HG02610 (cell line): ENCODE measurements at regions not wholly inside any gene's neighbourhood (a gene's known extent, or its start where the extent isn't known, plus 50 kb on each side); places are given as distances from the start of the nearest gene placed in this dataset.

ENCODE experiments used
- ATAC-seq: cut with Tn5 transposase; IDR thresholded peaks from one replicate; pipeline ENCODE4 v1.9.1; 2021; ENCODE audit warnings: mild to moderate bottlenecking, moderate library complexity; ENCODE audit not compliant: unreplicated experiment

DNA sequence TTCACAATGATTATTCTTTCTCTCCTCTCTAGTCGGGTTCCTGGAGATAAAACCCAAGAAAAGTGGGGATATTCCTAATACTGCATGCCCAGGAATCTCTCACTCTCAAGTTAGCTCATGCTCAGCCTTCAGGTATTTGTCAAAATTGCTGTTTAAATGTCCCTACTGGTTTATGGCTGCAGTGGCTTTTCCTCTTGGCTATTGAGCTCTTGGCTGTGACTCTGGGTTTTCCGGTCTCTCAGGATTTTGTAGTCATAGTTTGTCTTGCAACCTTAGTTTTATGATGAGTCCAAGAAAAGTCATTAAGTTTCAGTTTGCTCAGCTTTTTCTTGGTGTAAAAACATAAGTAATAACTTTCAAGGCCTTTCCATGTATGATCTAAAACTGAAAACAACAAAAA lies 820.7 kb upstream of the HS6ST1 start:
- ATAC-seq: no peak

DNA sequence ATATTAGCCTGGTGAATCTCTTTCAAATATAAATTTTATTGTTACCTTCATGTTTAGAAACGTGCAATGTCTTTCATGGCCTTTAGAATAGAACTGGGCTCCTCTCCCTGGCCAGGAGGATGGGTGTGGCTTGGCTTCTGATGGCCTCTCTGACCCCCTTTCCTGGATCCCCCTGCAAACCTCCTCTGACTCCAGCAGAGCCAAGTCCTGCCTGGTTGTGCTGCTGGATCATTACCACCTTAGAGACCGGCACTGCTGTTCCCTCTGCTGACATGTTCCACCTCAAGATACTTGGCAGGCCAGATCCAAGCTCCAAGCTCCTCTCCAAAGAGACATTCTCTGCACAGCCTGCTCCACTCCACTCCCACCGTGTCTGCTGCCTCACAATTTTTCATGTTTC lies 823.8 kb upstream of the HS6ST1 start:
- ATAC-seq: no peak

DNA sequence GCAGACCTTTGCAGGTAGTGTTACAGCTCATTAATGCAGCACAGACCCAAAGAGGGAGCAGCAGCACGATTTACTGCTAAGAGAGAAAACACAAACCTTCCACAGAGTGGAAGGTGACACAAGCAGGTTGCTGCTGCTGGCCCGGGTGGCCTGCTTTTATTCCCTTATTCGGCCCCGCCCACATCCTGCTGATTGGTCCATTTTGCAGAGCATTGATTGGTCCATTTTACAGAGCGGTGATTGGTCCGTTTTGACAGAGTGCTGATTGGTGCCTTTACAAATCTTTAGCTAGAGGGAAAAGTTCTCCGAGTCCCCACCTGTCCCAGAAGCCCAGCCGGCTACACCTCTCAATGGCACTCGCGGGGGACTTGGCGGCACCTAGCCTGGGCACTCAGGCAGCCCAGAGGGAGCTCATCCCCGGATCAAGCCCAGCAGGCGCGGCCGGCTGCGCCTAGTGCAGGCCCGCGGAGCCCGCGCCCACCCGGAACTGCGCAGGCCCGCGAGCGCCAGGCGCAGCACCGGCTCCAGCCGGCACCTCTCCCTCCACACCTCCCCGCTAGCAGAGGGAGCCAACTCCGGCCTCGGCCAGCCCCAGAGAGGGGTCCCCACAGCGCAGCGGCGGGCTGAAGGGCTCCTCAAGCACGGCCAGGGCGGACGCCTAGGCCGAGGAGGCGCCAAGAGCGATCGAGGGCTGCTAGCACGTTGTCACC lies 825.6 kb upstream of the HS6ST1 start:
- no peak for ATAC-seq

DNA sequence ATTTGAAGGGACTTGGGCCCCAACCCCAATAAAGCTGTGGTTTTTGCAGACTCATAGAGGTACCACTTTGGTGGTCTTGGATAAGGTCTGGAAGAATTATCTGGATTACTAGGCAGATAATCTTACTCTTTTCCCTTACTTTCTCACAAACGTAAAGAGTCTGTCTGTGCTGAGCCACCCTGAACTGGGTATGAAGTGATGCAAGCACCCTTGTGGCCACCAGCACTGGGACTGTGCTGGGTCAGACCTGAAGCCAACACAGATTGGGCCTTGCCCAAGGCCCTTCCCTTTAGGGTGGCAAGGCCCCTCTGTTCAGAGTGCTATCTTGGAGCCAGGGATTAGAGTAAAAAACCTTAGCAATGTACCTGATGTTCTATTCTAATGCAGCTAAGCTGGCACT lies 827.0 kb upstream of the RAB6C start:
- no peak for ATAC-seq

DNA sequence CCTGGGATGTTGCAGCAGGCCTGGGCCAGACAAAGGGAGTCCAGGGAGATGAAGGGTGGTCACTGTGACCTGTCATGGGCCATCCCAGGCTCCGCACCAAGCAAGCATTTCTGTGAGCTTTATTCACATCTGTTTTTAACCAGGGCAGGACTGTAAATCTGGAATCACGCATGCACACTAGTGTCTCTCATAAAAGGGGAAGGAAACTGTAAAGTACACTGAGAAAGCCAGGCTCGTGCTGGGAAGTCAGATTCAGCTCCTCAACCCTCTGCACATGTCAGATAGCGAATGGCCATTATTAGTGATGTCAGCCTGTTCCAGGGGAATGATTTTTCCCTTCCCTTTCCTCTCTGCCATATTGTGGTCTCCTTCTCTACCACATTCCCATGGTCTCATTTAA lies 818.6 kb upstream of the RAB6C start:
- ATAC-seq: no peak

DNA sequence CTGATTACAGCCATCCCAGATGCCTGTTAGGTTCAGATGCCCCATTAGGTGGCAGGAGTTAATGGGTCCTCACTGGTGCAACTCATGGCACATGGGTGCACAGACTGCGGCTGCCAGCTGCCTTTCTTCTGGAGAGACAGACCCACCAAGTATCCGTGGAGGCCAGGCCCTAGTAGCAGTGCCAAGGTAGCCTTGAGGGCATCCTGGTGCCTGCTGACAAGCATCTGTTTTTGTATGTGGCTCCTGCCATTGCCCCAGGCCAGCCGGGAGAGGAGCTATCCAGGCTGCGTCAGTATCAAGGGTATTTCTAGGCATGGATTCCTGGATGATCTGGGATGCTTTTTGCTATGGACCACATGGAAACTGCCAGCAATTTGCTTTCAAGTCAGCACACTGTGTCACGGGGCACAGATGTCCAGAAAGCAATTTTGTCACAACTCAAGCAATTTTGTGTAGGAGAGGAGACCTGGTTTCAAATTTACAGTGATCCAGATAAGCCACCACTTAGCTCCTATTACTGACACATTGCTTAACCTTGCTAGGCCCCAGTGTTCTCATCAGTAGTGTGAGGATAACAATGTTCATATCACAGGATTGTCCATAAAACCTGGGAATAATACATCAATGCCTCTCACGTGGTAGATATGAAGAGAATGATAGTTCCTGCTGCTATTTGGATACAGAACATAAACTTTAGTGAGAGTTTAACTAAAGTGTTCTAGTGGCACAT lies 815.1 kb upstream of the RAB6C start:
- no peak for ATAC-seq

DNA sequence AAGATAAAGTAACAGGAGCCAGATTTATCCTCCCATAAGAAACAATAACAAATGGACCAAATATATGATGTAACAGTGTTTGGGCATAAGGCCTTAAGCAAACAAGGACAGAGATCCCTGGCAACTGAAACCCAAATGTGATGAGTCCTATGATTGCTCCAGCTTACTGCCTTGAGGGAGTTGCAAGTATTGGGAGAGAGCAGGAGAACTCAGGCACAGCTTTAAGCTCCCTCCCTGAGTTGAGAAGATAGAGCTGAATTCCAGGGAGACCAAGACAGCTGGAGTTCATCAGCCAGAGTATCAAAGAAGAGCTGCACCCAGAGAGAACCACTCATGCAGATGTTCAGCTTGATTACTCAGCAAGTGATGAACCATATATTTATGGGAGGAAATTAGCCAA lies 814.5 kb upstream of the RAB6C start:
- no peak for ATAC-seq

DNA sequence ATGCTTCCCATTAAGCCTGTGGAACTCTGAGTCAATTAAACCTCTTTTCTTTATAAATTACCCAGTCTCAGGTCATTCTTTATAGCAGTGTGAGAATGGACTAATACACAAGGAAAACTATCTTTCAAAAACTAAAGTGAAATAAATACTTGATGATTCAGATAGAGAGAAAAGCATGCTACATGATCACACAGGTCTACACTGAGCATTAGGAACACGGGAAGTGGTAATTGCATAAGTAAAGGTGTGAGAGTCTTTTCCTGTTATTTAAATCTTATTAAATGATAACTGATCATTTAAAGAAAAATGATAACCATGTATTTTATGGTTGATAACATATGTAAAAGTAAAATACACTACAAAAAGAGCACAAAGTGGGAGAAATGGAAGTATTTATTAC lies 812.0 kb upstream of the RAB6C start:
- ATAC-seq: no peak

DNA sequence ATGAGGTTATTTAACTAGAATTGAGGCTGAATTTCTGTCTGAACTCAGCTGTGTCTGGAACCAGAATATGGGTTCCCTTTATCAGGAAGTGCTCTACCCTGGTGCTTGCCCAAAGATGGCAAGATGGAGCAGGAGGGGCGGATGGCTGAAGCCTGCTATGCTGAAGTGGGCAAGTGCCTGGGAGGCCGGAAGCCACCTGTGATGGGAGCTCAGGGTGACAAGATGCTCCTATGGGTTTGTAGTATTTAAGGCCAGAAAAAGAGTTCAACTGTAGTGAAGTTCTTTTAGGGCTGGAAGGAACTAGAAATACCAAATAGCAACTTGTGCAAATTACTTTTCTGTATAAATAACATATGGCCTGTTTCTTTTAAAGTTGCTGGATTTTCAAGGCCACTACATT lies 808.9 kb upstream of the RAB6C start:
- no peak for ATAC-seq

DNA sequence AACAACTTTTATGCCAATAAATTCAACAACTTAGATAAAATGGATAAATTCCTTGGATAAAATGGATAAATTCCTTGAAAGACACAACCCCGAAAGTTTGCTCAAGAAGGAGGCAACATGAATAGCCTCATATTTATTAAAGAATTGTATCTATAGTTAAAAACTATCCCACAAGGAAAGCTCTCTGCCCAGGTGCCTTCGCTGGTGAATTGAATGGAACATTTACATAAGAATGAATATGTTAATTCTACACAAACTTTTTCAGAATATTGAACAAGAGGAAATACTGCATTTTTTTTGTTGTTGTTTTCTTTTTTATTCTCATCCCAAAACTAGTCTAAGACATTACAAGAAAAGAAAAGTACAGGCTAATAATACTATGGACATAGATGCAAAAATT lies 805.3 kb upstream of the RAB6C start:
- ATAC-seq: no peak

DNA sequence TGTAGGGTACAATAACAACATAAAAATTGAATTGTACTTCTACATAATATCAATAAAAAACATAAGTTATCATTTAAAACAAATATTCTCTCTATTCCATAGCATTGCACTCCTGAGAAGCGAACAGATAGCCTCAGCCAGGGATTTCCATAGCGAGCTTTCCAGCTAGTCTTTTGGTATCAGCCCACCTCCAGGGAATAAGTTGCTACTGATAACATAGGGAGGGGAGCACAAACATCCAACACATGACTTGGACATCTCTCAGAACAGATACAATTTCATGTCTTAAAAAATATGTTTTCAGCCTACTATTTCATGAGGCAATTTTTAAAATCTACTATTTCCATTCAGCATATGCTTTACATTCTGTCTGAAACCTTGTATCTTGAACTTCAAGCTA lies 804.4 kb upstream of the RAB6C start:
- ATAC-seq: no peak

DNA sequence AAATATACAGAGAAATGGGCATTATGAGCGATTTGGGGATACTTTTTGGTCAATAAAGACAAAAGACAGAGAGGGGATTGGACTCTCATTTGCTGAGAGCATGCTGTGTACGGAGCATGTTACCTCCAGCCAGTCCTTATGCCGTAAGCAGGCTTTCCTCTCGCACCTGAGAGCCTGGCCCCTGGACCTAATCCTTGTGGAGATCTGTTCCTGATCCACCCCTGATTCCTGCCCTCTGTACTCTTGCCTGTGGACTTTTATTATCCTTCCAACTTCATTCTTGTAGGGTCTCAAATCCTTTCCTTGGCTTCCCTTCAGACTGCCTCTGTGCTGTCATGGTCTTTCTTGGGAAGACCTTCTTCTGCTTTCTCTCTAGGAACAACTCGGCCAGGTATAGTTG lies 803.1 kb upstream of the RAB6C start:
- ATAC-seq: no peak

DNA sequence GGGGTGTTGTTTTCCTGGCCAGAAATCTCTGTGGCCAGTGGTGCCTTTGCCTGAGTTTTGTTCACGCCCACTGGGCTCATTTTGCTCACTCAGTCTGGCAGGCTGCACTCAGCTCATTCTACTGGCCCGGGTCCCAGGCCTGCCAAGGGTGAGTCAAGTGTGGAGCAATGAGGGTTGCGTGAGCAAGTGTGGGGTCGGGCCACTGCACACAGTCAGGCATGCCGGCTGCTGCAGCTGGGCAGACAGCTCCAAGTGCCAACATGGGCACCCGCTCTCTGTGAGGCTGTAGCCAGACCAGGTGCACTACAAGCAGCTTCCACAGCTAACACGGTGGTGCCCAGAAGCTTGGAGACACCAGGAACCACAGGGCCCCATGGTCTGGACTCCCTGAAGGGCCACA lies 801.1 kb upstream of the RAB6C start:
- no peak for ATAC-seq

DNA sequence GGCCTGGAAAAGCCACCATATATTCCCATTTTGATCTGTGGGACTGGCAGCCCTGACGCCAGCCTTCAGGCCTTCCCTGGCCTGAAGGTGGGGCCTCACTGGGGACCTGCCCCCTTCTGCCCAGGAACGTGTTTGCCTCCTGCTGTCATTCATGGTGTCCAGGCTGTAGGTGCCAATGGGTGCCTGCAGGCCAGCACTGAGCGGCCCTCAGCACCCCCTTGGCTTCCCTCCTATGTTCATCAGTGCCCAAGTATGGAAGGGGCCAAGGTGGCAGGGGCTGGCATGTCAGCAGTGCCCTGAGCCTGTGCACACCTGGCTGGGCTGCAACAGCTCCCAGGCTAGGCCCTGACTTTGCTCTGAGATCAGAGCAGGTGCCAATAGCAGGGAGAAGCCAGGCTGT lies 800.3 kb upstream of the RAB6C start:
- ATAC-seq: no peak

DNA sequence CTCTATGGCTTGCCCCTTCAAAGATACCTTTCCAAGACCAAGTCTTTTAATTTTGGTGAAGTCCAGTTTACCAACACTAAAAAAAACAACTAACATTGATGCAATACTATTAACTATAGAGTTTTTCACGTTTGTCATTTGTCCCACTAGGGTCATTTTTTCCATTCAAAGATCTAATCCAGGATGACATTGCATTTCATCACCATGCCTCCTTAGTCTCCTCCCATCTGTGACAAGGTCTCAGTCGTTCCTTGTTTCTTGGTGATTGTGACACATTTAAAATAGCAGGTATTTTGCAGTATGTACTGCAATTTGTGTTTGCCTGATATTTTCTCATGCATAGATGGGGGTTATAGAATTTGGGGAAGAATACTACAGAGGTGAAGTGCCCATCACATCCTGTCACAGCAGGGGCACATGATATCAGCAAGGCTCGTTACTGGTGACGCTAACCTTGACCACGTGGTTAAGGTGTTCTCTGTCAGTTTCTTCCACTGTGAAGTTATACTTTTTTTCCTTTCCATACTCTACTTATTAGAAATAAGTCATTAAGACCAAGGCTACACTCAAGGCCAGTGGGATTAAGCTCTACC lies 799.2 kb upstream of the RAB6C start:
- ATAC-seq: no peak

DNA sequence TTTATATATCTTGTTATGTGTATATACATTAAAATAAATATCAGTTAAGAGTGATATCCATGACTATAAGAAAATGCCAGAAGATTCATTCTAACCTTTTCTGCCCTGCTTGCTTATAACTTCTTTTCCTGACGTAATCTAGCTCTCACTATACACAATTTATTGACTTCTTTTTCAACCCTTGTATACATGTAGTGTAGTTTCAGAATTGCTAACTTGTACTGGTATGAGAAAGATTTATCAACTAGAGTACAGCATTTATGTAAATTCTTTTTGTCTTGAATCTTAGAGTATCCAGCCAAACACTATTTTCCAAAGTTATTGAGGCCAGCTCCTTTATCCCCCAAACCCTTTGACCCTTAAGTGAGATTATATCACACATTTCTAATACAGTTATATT lies 798.0 kb upstream of the RAB6C start:
- no peak for ATAC-seq

DNA sequence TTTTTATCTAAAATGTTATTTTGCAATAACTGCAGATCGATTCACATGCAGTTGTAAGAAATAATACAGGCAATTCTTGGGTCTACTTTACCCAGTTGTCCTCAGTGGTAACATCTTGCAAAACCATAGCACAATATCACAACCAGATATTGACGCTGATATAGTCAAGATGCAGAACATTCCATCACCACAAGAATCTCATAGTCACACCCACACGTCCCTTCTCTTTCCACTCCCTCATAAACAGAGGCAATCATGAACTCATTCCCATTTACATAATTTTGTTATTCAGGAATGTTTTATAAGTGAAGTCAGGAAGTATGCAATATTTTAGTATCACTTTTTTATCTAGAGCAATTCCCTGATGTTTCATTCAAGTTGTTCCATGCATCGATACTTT lies 797.5 kb upstream of the RAB6C start:
- no peak for ATAC-seq

DNA sequence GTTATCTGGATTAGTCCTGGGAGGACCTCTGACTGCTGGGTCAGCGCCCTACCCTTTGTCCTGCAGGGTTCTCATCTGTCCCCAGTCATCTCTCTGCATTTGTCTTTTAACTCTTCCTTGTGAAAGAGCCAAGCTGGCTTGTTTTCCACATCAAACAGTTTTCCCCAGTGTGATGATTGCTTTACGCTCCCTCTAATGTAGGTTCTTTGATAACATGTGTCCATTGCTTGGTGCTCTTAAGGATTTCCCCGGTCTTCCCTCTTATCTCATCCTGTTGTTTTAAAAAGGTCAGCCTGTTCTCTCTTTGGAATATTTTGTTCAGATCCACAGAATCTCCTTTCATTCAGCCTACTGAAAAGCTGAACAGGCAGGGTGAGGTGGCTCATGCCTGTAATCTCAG lies 792.1 kb upstream of the RAB6C start:
- no peak for ATAC-seq

DNA sequence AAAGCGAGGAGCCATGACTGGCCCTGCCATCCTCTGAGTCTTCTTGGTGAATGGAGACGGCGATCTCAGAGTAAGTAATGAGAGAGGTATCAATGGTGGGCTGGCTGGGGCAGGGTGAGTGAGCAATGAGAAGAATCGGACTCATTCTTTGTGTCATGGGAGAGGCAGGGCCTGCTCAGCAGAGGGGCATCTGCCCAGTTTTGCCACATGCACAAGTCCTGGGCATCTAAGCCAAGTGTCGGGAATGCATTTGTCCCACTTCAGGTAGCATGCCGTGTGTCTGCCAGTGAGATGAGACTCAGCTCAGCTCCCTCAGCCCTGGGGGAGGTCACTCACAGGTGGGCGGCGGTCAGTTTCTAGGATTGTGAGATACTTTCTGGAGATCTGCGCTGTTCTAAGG lies 791.0 kb upstream of the RAB6C start:
- ATAC-seq: no peak

DNA sequence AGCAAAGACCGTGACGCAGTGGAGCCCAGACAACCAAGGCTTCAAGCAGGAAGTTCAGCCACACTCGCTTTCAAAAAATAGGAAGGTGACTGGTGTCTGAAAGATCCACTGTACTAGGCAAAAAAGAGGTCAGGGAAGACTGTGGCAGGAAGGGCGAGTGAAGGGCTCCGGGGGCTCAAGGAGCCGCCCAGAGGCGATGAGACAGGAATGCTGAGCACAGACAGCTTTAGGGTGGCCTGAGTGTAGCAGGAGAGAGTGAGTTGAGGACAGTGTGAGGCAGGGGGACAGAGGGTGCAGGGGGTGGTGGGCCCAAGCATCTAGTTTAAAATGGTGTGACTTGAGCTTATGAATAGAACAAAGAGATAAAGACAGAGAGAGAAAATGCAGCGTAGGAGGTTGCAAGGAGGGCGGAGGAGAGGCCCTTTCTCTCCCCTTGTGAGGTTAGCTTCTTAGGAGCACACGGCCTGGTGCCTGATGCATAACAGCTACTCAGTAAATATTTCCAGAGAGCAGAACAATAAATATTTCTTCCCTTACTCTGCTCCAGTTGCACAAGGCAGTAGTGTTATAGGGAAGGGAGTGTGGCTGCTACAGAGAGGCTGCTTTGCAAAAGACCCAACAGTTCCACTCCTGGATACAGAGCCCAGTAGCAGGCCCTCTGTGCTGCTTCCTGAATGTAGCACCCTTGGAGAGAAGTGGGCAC lies 789.7 kb upstream of the RAB6C start:
- no peak for ATAC-seq

DNA sequence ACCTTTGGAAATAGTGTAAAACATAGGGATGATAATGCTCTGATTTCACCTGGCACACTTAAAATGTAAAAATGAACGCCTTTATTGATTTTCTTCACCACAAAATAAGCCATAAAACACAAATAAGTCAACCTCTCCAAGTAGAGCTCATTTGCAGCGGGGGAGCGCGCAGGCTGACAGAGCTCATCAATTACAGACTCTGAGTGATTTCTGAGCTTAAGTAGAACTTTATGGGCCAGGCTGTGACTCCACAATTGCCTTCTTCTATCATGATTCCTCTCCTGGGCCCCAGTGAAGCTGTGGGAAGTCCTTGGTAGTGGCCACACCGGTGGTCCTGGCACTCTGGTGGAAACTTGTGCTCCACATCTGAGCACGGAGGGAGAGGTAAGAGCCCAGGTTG lies 789.0 kb upstream of the RAB6C start:
- ATAC-seq: no peak

DNA sequence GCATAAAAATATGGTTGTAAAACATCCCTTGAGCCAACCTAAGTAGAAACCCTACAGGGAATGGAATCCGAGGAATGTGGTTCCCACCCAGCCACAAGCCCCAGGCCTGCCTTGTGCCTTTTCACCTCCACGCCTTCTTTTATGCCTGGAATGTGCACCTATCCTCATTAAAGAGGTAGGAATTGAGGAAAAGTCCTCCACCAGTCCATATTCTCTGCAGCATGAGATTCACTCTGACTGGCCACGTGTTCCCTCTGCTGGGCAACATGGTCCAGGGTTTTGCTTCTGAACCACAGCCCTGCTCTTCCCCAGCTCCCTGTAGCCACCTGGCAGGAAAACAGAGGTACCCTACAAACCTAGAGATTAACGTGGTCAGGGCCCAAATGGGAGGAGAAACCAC lies 787.9 kb upstream of the RAB6C start:
- no peak for ATAC-seq
